GM12801 (cell line): ENCODE measurements at regions not wholly inside any gene's neighbourhood (a gene's known extent, or its start where the extent isn't known, plus 50 kb on each side); places are given as distances from the start of the nearest gene placed in this dataset.

ENCODE experiments used
- CTCF ChIP-seq: IDR thresholded peaks from one replicate; pipeline ENCODE4 v1.5.1; 2011; ENCODE audit warnings: control low read depth; ENCODE audit not compliant: insufficient read length; ENCODE audit errors: extremely low read depth

- TF ChIP-seq CTCF, result no peak
Measured at GRCh38 chr12:107509421-107509820, 176.2 kb upstream of the PWP1 start.

- TF ChIP-seq CTCF, result no peak
Measured at GRCh38 chr12:107510211-107510610, 175.4 kb upstream of the PWP1 start.

GRCh38 chr12:107511292-107511691 is 174.3 kb upstream of the PWP1 start:
- no peak for TF ChIP-seq CTCF

- TF ChIP-seq CTCF, result no peak
Measured at GRCh38 chr12:107512391-107512790, 173.2 kb upstream of the PWP1 start.

GRCh38 chr12:107513184-107513583 is 172.4 kb upstream of the PWP1 start:
- TF ChIP-seq CTCF, result no peak

- TF ChIP-seq CTCF, result no peak
Measured at GRCh38 chr12:107513636-107514400, 171.8 kb upstream of the PWP1 start.

GRCh38 chr12:107514887-107515445 is 170.6 kb upstream of the PWP1 start:
- no peak for TF ChIP-seq CTCF
